ENCODE measurements at regions not wholly inside any gene's neighbourhood (a gene's known extent, or its start where the extent isn't known, plus 50 kb on each side); places are given as distances from the start of the nearest gene placed in this dataset.
"Not testable (repeated sequence)": the region's sequence is repeated elsewhere in the genome, so short reads cannot be mapped to it uniquely, and the experiment has no call there.

- DNase-seq (ENCODE audit: low read depth): no peak
Measured at GRCh38 chr14:86363576-86363975, 833.6 kb downstream of the FLRT2 start.

DNA sequence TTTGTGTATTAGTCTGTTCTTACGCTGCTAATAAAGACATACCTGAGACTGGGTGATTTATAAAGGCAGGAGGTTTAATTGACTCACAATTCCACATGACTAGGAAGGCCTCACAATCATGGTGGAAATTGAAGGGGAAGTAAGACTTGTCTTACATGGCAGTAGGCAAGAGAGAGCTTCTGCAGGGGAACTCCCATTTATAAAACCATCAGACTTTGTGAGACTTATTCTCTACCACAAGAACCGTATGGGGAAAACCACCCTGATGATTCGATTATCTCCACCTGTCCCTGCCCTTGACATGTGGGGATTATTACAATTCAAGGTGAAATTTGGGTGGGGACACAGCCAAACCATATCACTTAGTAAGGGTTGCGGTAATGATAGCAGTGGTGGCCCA is 833.1 kb downstream of the FLRT2 start:
- no peak for DNase-seq (ENCODE audit: low read depth)

GRCh38 chr14:86357876-86358275 is 827.9 kb downstream of the FLRT2 start:
- DNase-seq (ENCODE audit: low read depth): no peak

DNA sequence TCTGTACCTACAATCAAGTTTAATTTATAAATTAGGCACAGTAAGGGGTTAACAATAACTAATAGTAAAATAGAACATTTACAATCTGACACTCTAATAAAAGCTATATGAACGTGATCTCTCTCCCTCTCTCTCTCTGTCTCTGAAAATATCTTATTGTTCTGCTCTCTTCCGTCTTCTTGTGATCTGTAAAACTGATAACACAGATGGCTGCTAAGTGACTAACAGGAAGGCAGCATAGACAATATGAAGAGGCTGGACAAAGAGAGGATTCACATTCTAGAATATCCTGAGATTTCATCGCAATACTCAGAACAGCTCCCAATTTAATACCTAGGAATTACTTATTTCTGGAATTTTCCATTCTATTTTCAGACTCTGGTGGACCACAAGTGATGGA is 827.2 kb downstream of the FLRT2 start:
- no peak for DNase-seq (ENCODE audit: low read depth)

- no peak for DNase-seq (ENCODE audit: low read depth)
Measured at GRCh38 chr14:86346818-86347384, 817.0 kb downstream of the FLRT2 start.

GRCh38 chr14:86334355-86334754 is 804.4 kb downstream of the FLRT2 start:
- no peak for DNase-seq (ENCODE audit: low read depth)

DNA sequence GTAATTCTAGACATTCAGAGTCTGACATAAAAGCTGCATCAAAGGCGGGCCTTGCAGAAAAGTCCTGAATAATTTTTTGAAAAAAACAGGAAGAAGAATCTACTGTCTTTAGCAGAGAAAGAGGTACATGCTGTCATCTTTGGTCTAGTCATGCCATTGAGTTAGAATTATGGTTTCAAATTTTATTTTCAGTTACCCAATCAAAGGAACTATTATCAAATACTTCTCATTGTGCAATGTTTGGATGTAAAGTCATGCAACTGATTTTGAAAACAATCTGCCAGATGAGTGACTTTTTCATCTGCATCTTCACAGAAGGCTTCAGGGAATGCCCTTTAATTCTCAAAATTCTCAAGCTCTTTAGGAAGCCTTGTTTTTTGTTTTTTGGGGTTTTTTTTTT is 803.5 kb downstream of the FLRT2 start:
- DNase-seq (ENCODE audit: low read depth): no peak

DNA sequence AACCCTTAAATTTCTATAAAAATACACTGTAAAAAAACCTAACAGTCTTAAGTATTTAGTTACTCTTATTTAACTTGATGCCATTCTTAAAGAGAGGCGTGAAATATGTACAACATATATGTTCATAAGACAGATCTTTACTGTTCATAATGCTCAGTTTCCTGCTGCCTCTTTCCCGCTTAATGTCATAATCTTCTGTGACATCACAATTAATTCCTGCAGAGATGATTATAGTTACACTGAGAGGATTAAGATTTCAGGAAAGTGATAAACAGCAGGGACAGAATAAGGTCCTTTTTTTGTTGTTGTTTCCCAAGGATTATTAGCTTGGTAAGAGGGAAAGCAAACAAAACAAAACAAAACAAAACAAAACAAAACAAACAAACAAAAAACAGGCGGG is 801.4 kb downstream of the FLRT2 start:
- DNase-seq (ENCODE audit: low read depth): no peak

GRCh38 chr14:86321151-86321550 is 791.2 kb downstream of the FLRT2 start:
- DNase-seq (ENCODE audit: low read depth): no peak

GRCh38 chr14:86312154-86312665 is 782.3 kb downstream of the FLRT2 start:
- DNase-seq (ENCODE audit: low read depth): not testable (repeated sequence)

DNA sequence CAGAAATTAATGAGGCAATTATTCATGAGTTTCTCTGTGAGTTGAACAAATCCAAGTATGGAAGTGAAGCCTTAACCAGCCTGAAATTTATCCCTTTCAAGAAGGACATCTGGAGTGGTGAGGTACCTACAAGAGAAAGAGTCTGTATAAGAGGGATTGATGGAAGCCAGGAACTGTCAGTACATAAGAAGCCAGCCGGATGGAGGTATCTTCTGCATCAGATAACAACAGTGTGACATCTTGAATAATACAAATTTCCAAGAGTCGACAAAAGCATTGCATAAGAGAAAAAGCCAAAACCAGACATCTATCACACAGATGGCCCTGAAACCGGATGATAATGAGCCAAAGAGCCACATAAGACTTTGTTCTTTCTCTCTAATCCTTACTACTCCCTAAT is 781.2 kb downstream of the FLRT2 start:
- no peak for DNase-seq (ENCODE audit: low read depth)

DNA sequence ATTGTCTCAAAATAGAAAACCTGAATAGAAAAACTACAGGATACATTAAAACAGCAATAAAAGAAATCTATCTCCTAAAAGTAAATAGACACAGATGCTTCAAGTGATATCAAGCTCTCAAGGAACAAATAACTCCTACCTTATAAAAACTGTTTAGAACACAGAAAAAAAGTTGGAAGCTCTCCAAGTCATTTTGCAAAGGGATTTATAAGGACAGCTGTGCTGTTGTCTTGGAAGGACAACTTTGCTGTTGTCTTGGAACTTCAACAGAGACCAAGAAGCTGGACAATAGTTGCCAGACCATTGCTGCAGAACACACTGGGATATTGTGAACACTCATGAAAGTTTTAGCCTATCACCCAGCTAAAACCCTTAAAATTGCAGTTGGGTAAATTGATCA is 780.7 kb downstream of the FLRT2 start:
- DNase-seq (ENCODE audit: low read depth): no peak

DNA sequence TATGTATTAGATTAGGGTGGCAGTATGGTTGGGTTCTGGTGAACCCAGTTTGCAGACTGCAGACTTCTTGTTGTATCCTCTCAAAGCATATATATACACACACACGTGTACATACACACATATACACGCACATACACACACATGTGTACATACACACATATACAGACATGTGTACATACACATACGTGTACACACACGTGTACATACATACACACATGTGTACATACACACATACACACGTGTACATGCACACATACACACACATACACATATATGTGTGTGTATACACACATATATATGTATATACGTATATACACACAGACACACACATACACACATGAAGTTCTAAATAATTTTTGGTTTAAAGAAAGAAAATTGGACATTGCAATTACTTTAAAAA is 780.2 kb downstream of the FLRT2 start:
- no peak for DNase-seq (ENCODE audit: low read depth)

- no peak for DNase-seq (ENCODE audit: low read depth)
Measured at GRCh38 chr14:86305058-86305457, 775.1 kb downstream of the FLRT2 start.

GRCh38 chr14:86299994-86300393 is 770.0 kb downstream of the FLRT2 start:
- DNase-seq (ENCODE audit: low read depth): no peak

DNA sequence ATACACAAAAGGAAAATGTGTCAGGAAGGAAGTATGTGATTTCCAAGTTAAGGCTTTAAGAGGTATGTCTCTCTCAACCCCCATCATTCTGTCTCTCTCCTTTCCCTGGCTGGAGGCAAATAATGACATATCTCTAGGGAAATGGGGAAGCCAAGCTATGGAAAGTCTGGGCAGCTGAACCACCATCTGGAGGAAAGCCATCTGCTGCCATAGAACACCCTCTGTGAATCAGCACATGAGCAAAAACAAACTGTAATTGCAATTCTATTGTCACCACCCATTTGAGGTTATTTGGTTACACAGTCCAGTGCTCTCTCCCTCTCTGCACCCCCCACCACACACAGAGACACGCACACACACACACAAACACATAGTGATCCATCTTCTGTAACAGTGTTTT is 766.2 kb downstream of the FLRT2 start:
- no peak for DNase-seq (ENCODE audit: low read depth)

DNA sequence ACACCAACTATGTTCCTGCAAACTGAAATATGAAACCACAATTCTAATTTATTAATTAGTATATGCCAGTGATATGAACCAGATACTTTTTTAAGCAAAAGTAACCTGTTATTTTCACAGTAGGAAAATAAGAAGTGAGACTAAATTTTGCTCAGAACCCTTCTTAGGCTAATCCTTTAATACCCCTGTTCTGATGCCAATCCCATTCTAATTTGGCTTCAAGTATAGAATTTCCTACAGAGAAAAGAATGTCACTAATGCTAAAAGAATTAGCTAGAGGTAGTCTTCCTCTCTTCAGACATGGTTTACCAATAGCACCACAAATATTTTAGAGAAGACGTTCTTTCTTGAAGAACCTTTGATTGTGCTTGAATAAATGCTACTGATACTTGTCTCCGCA is 758.4 kb downstream of the FLRT2 start:
- no peak for DNase-seq (ENCODE audit: low read depth)

GRCh38 chr14:86279405-86279804 is 749.5 kb downstream of the FLRT2 start:
- DNase-seq (ENCODE audit: low read depth): no peak

DNA sequence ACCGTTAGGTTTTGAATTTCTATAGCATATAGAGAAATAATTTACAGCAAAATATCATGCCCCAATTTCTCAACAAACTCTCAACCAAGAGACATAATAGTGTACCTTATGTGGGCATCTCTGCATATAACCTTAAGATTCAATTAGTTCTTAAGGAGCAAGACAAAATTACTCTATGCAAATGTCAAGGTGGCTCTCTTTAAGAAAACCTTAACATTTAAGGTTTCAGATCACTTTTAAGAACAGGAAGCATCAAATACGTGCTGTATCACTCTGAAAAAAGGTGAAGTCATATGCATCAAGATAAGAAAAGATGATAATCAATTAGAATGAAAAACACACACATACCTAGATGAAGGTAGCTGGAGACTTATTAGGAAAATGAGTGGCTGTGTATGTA is 728.0 kb downstream of the FLRT2 start:
- no peak for DNase-seq (ENCODE audit: low read depth)

DNA sequence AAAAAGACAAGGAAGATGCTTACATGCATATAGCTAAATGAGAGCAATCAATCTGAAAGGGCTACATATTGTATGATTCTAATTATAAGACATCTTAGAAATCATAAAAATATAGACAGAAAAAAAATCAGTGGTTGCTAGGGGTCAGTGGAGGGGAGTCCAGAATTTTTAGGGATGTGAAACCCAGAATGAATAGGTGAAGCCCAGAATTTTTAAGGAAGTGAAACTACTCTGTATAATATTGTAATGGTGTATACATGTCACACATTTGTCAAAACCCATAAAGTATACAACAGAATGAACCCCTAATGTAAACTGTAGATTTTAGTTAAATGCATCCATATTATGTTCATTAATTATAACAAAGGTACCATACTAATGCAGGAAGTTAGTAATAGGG is 713.2 kb downstream of the FLRT2 start:
- no peak for DNase-seq (ENCODE audit: low read depth)

DNA sequence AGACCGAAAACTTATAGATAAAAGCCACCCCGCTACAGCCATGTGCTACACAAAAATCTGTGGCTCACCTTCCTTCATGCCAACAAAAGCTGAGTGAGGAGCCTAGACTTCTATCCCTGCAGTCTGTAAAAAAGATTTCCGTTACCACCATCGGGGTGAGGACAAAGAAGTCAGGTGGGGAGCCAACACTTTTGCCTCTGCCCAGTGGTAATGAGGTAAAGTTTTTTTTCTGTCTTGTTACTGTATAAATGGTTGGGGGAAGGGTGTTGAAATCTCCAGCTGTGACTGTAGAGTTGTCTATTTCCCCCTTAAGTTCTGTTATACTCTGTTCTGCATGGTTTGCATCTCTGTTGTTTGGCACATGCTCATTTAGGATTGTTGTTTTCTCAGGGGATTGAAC is 707.8 kb downstream of the FLRT2 start:
- no peak for DNase-seq (ENCODE audit: low read depth)

GRCh38 chr14:86221755-86222154 is 691.8 kb downstream of the FLRT2 start:
- no peak for DNase-seq (ENCODE audit: low read depth)

- no peak for DNase-seq (ENCODE audit: low read depth)
Measured at GRCh38 chr14:86221000-86221399, 691.1 kb downstream of the FLRT2 start.

DNA sequence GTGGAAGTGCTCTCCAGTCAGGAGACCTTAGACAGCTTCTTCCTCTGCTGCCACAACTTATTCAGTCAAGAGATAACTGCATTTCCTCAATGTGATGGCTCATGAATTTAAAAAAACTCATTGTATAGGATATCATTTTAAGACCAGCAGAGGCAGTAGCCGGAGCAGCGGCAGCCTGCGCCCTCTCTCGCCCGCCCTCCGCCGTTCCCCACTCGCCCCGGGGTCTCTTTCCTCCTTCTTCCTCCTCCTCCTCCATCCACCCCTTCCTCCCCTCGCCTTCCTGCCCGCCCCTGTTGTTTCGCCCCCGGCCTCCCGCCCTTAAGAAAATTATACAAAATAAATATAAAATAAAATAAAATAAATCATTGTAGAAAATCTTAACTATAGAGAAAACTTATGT is 687.6 kb downstream of the FLRT2 start:
- DNase-seq (ENCODE audit: low read depth): no peak

DNA sequence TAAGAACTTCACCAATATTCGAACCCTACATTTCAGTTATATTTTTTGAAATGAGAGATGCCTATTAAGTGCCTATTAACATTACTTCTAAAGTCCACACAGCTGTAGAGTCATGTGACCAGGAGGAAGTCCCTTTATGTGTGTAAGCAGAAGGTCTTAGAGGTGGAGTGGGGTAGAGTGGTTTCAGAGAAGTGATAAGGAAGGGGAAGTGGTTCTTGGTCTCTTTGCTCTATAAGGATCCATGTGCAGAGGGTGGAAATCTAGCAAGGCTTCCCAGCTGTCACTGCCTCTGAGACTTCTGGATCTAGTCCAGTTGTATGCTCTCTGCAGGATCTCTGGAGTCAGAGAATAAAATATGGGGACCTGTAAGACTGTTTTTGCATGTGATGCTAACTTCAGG is 673.9 kb downstream of the FLRT2 start:
- DNase-seq (ENCODE audit: low read depth): no peak
